ENCODE measurements at regions not wholly inside any gene's neighbourhood (a gene's known extent, or its start where the extent isn't known, plus 50 kb on each side); places are given as distances from the start of the nearest gene placed in this dataset.

GRCh38 chr5:117212866-117213265 is 638.2 kb upstream of the SEMA6A start:
- no peaks in the 10 kb centered on the region for H3K4me1 ChIP-seq (replicated peaks; ENCODE audit: insufficient read depth)
- intact Hi-C loops (cut with micrococcal nuclease; ENCODE audit: unreplicated experiment): no loop called here
- H3K79me2 ChIP-seq (ENCODE audit: low read depth): no peaks in the 10 kb centered on the region; the same call in 1 of the 2 replicates
- ChIA-PET POLR2A (ENCODE audit: unreplicated experiment) (no interaction called here), CTCF (no interaction called here)
- H3K9me2 ChIP-seq (ENCODE audit: insufficient read depth): no peaks in the 10 kb centered on the region
- H3K27ac ChIP-seq: no peak overlapping the region
- TF ChIP-seq EZH2 (IDR thresholded peaks at IDR 0.05; ENCODE audit: low read depth) (no peak), CTCF (conservative IDR thresholded peaks at IDR 0.05) (no peak)
- H4K20me1 ChIP-seq (ENCODE audit: insufficient read depth): no peaks in the 10 kb centered on the region
- H2AFZ ChIP-seq: no peak overlapping the region
- H3K36me3 ChIP-seq (ENCODE audit: low read depth): no peaks in the 10 kb centered on the region
- H3K4me3 ChIP-seq: no peak overlapping the region
- BruUV-seq (replicated peaks): no TSS peak
- no peak overlapping the region for H3K4me2 ChIP-seq
- H3K9me3 ChIP-seq (ENCODE audit: insufficient read depth, low read depth): no peaks in the 10 kb centered on the region
- no peak for DNase-seq
- H3K27me3 ChIP-seq (ENCODE audit: insufficient read depth, low read depth): no peaks in the 10 kb centered on the region
- no peaks in the 10 kb centered on the region for H3F3A ChIP-seq (ENCODE audit: insufficient read depth, low read depth)

- Histone ChIP-seq H3K4me2 (no peak overlapping the region), H2AFZ (no peak overlapping the region), H3K4me1 (replicated peaks; ENCODE audit: insufficient read depth) (no peaks in the 10 kb centered on the region), H3K9me2 (ENCODE audit: insufficient read depth) (no peaks in the 10 kb centered on the region), H3K36me3 (ENCODE audit: low read depth) (no peaks in the 10 kb centered on the region), H4K20me1 (ENCODE audit: insufficient read depth) (no peaks in the 10 kb centered on the region), H3K9me3 (ENCODE audit: insufficient read depth, low read depth) (no peaks in the 10 kb centered on the region), H3K27me3 (ENCODE audit: insufficient read depth, low read depth) (no peaks in the 10 kb centered on the region), H3K27ac (no peak overlapping the region), H3K79me2 (ENCODE audit: low read depth) (no peaks in the 10 kb centered on the region; the same call in 1 of the 2 replicates), H3F3A (ENCODE audit: insufficient read depth, low read depth) (no peaks in the 10 kb centered on the region), H3K4me3 (no peak overlapping the region)
- TF ChIP-seq CTCF (conservative IDR thresholded peaks at IDR 0.05) (no peak), EZH2 (IDR thresholded peaks at IDR 0.05; ENCODE audit: low read depth) (no peak)
- no TSS peak for BruUV-seq (replicated peaks)
- ChIA-PET POLR2A (ENCODE audit: unreplicated experiment) (no interaction called here), CTCF (no interaction called here)
- no peak for DNase-seq
- intact Hi-C loops (cut with micrococcal nuclease; ENCODE audit: unreplicated experiment): no loop called here
These were observed 636.2 kb upstream of the SEMA6A start for GRCh38 chr5:117210796-117211195.

- TF ChIP-seq CTCF (conservative IDR thresholded peaks at IDR 0.05) (no peak), EZH2 (IDR thresholded peaks at IDR 0.05; ENCODE audit: low read depth) (no peak)
- CTCF ChIA-PET: no interaction called here
- Histone ChIP-seq H3K9me3 (ENCODE audit: insufficient read depth, low read depth) (no peaks in the 10 kb centered on the region), H3K4me1 (replicated peaks; ENCODE audit: insufficient read depth) (no peaks in the 10 kb centered on the region), H4K20me1 (ENCODE audit: insufficient read depth) (no peaks in the 10 kb centered on the region), H3F3A (ENCODE audit: insufficient read depth, low read depth) (no peaks in the 10 kb centered on the region), H3K9me2 (ENCODE audit: insufficient read depth) (no peaks in the 10 kb centered on the region), H3K79me2 (ENCODE audit: low read depth) (no peaks in the 10 kb centered on the region), H3K36me3 (ENCODE audit: low read depth) (no peaks in the 10 kb centered on the region), H3K27ac (no peak overlapping the region), H3K4me2 (no peak overlapping the region), H3K27me3 (ENCODE audit: insufficient read depth, low read depth) (no peaks in the 10 kb centered on the region), H3K4me3 (no peak overlapping the region), H2AFZ (no peak overlapping the region)
- no peak for DNase-seq
- POLR2A ChIA-PET (ENCODE audit: unreplicated experiment): no interaction called here
- intact Hi-C loops (cut with micrococcal nuclease; ENCODE audit: unreplicated experiment): no loop called here
- no TSS peak for BruUV-seq (replicated peaks)
These were observed 634.9 kb upstream of the SEMA6A start for GRCh38 chr5:117209479-117209878.
